K562 (cell line): ENCODE measurements at regions not wholly inside any gene's neighbourhood (a gene's known extent, or its start where the extent isn't known, plus 50 kb on each side); places are given as distances from the start of the nearest gene placed in this dataset.

Experiments
- ATAC-seq: fragments of 200-7000 bp; cut with Tn5 transposase; 3 replicates; pipeline ENCODE4 v1.9.1; 2020; ENCODE audit warnings: moderate library complexity
- BruUV-seq: library from RNA; stranded (reverse); fragments of 400-500 nt; replicated peaks from 2 replicates; lab custom pipeline; 2021; lab: Mats Ljungman, UMichigan
- CTCF ChIA-PET: fragments of 300-600 bp; formaldehyde crosslinking; extraction: SDS; loops from one replicate; lab custom pipeline; 2021; ENCODE audit warnings: low intra/inter-chr PET ratio; lab: Yijun Ruan, JAX
- POLR2A ChIA-PET: fragments of 300-600, 350-650 bp; sonication (Branson Sonifier 250); formaldehyde crosslinking; extraction: SDS; loops from one replicate; lab custom pipeline; 2021; ENCODE audit warnings: antibody characterized with exemption, inconsistent platforms; lab: Yijun Ruan, JAX
- DNase-seq, 4 experiments: peaks; one replicate each; pipeline versions ENCODE4 v3.0.0 to v3.0.0-alpha.2; 2011 to 2018; ENCODE audit warnings: low spot score in 3 of 4, mixed read lengths in 3 of 4; ENCODE audit errors: extremely low read depth in 1 of 4
- FAIRE-seq: peaks from 2 replicates; lab custom pipeline; 2011; peaks lifted over from hg19 to GRCh38; lab: Jason Lieb, UNC
- H2AFZ ChIP-seq: 2 replicates; pipeline ENCODE4 v1.6.0; 2011; ENCODE audit warnings: low read depth, low read length, control low read depth, inconsistent platforms
- H3K27ac ChIP-seq: fragments of 200-600 bp; 3 replicates; pipeline ENCODE4 v1.8.0; 2011; ENCODE audit warnings: low read depth, mild to moderate bottlenecking, control low read depth, inconsistent platforms, low read length, moderate library complexity, mixed read lengths; ENCODE audit errors: extremely low read depth
- H3K27me3 ChIP-seq, 2 experiments: fragments of 300-600 bp in 1 of 2; 2 replicates in 1 of 2; 3 replicates in 1 of 2; pipeline versions ENCODE4 v1.6.0 to v1.8.0; 2011; ENCODE audit warnings: inconsistent platforms in 2 of 2, low read length in 2 of 2, mild to moderate bottlenecking in 1 of 2, mixed read lengths in 1 of 2, moderate library complexity in 1 of 2; ENCODE audit not compliant: control insufficient read depth in 2 of 2, insufficient read depth in 2 of 2
- H3K36me3 ChIP-seq: fragments of 300-600 bp; 3 replicates; pipeline ENCODE4 v1.8.0; 2011; ENCODE audit warnings: mild to moderate bottlenecking, low read length, inconsistent platforms; ENCODE audit not compliant: control insufficient read depth, insufficient read depth
- H3K4me1 ChIP-seq, 2 experiments: fragments of 200-600 bp in 1 of 2; replicated peaks in 1 of 2; 2 replicates in 1 of 2; 3 replicates in 1 of 2; pipeline versions ENCODE4 v1.5.1 to v1.8.0; 2011; ENCODE audit warnings: inconsistent platforms in 2 of 2, low read length in 2 of 2, mild to moderate bottlenecking in 1 of 2, mixed read lengths in 1 of 2, moderate library complexity in 1 of 2; ENCODE audit not compliant: control insufficient read depth in 2 of 2, insufficient read depth in 2 of 2
- H3K4me2 ChIP-seq: 2 replicates; pipeline ENCODE4 v1.6.1; 2011; ENCODE audit warnings: low read length, control low read depth, inconsistent platforms, mixed read lengths; ENCODE audit not compliant: insufficient read depth
- H3K4me3 ChIP-seq: fragments of 200-600 bp; sonication (generic), shearing (Covaris generic); 2 replicates; pipeline ENCODE4 v1.5.1; 2016; ENCODE audit warnings: control low read depth, inconsistent platforms
- H3K79me2 ChIP-seq: fragments of 200-600 bp; 3 replicates; pipeline ENCODE4 v1.8.0; 2011; ENCODE audit warnings: low read length, inconsistent platforms; ENCODE audit not compliant: control insufficient read depth, insufficient read depth
- H3K9ac ChIP-seq, 2 experiments: 2 replicates each; pipeline versions ENCODE4 v1.6.0 to v1.6.1; 2011; ENCODE audit warnings: low read depth in 2 of 2, low read length in 2 of 2, control low read depth in 1 of 2, inconsistent platforms in 1 of 2, mild to moderate bottlenecking in 1 of 2, mixed read lengths in 1 of 2; ENCODE audit not compliant: insufficient read depth in 1 of 2
- H3K9me1 ChIP-seq: one replicate; pipeline ENCODE4 v1.6.0; 2011; ENCODE audit warnings: inconsistent platforms, mild to moderate bottlenecking, low read length, moderate library complexity; ENCODE audit not compliant: control insufficient read depth, insufficient read depth
- H3K9me3 ChIP-seq: replicated peaks from 2 replicates; pipeline ENCODE4 v1.5.1; 2011; ENCODE audit warnings: low read depth, low read length, inconsistent platforms; ENCODE audit not compliant: control insufficient read depth, insufficient read depth
- H4K20me1 ChIP-seq: replicated peaks from 2 replicates; pipeline ENCODE4 v1.6.1; 2011; ENCODE audit warnings: low read length, inconsistent platforms, mixed read lengths; ENCODE audit not compliant: control insufficient read depth, insufficient read depth
- ATF4 ChIP-seq: fragments of 450-650 bp; formaldehyde crosslinking; IDR thresholded peaks from 2 replicates; pipeline ENCODE4 v1.4.0; 2022; ENCODE audit warnings: mild to moderate bottlenecking, moderate library complexity
- CBFA2T2 ChIP-seq: fragments of 450-650 bp; conservative IDR thresholded peaks from 2 replicates; pipeline ENCODE4 v1.6.1; 2017; ENCODE audit warnings: mild to moderate bottlenecking
- MAFF ChIP-seq: IDR thresholded peaks from 2 replicates; pipeline ENCODE4 v1.6.1; 2012; ENCODE audit warnings: low read length, improper control_type of control experiment
- NBN ChIP-seq: fragments of 450-650 bp; IDR thresholded peaks from 2 replicates; pipeline ENCODE4 v1.6.1; 2016; ENCODE audit warnings: low read depth, mild to moderate bottlenecking
- SIRT6 ChIP-seq: IDR thresholded peaks from one replicate; pipeline ENCODE4 v1.6.1; 2012; ENCODE audit warnings: low read depth, mild to moderate bottlenecking, control low read depth, inconsistent platforms, low read length, moderate library complexity
- SUPT5H ChIP-seq: fragments of 450-650 bp; IDR thresholded peaks from 2 replicates; pipeline ENCODE4 v1.6.1; 2016
- TSC22D4 ChIP-seq: fragments of 450-650 bp; IDR thresholded peaks from 2 replicates; pipeline ENCODE4 v1.6.1; 2016; ENCODE audit warnings: missing genetic modification characterization, missing biosample characterization, control low read depth
- ZBED1 ChIP-seq: IDR thresholded peaks from 2 replicates; pipeline ENCODE4 v1.6.1; 2014
- ZNF449 ChIP-seq: fragments of 250-450 bp; sonication (Bioruptor Pico); IDR thresholded peaks from 2 replicates; pipeline ENCODE4 v1.8.0; 2022; ENCODE audit warnings: moderate library complexity, mild to moderate bottlenecking, inconsistent platforms
- ZNF561 ChIP-seq: fragments of 450-650 bp; formaldehyde crosslinking; conservative IDR thresholded peaks from 2 replicates; pipeline ENCODE4 v1.4.0; 2020; ENCODE audit warnings: mild to moderate bottlenecking, moderate library complexity
- WGBS: fragments of 100-300 bp; shearing (Covaris generic); methylation state at CpG from one replicate; pipeline ENCODE4 v1.1.6; 2016; ENCODE audit warnings: low coverage, mixed read lengths; ENCODE audit not compliant: insufficient coverage; ENCODE audit errors: missing lambda C conversion rate; 5-methylcytosine and 5-hydroxymethylcytosine counted together
- in situ Hi-C: fragments of 300-500 bp; cut with MboI; formaldehyde crosslinking; loops from 4 replicates; pipeline ENCODE4 v1.15.0; 2018; ENCODE audit warnings: inconsistent platforms, mixed read lengths
- intact Hi-C: fragments of 100-400 bp; cut with micrococcal nuclease; formaldehyde crosslinking; loops from 2 replicates; pipeline ENCODE4 v1.14.2; 2022
- TF ChIP-seq, protein P1 (sequence below): fragments of 250-450 bp; sonication (Bioruptor Pico); IDR thresholded peaks from 2 replicates; pipeline ENCODE4 v1.8.0; 2022; ENCODE audit warnings: inconsistent platforms

DNA sequence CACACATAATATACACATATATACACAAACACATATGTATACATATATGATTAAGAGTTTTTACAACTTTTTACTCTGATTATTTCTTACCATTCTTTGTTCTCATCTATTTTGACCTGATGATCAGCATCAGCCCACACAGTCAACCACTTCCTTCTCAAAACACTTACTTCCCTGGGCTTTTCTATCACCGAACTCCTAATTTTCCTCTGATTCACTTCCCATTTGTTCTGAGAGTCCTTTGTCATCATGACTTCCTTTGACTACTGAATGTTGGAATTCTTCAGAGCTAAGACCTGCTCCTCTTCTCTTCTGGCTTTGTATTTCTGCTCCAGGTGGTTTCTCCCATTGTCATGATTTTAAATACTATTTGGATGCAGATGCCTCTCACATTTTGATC, 209.5 kb upstream of the AFF2 start:
- Histone ChIP-seq H3K27ac (no peak overlapping the region), H2AFZ (no peak overlapping the region), H3K36me3 (no peaks in the 10 kb centered on the region), H3K9me1 (no peaks in the 10 kb centered on the region), H3K4me2 (no peak overlapping the region), H3K9ac (no peak overlapping the region), H3K4me1 (no peaks in the 10 kb centered on the region), H3K4me3 (no peak overlapping the region), H4K20me1 (no peaks in the 10 kb centered on the region), H3K27me3 (no peaks in the 10 kb centered on the region), H3K9me3 (no peaks in the 10 kb centered on the region), H3K79me2 (no peaks in the 10 kb centered on the region)
- TF ChIP-seq, protein P1, sequence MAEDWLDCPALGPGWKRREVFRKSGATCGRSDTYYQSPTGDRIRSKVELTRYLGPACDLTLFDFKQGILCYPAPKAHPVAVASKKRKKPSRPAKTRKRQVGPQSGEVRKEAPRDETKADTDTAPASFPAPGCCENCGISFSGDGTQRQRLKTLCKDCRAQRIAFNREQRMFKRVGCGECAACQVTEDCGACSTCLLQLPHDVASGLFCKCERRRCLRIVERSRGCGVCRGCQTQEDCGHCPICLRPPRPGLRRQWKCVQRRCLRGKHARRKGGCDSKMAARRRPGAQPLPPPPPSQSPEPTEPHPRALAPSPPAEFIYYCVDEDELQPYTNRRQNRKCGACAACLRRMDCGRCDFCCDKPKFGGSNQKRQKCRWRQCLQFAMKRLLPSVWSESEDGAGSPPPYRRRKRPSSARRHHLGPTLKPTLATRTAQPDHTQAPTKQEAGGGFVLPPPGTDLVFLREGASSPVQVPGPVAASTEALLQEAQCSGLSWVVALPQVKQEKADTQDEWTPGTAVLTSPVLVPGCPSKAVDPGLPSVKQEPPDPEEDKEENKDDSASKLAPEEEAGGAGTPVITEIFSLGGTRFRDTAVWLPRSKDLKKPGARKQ (CRISPR knock-in tag) = no peak
- TF ChIP-seq ZBED1 = no peak
- no peak for TF ChIP-seq SIRT6
- no peak for TF ChIP-seq NBN
- no peak for TF ChIP-seq SUPT5H
- no peak for TF ChIP-seq ZNF561 (CRISPR knock-in tag)
- no peak for TF ChIP-seq TSC22D4 (tag)
- no peak for TF ChIP-seq ZNF449 (CRISPR knock-in tag)
- no peak for TF ChIP-seq MAFF
- no peak for TF ChIP-seq CBFA2T2
- no peak for TF ChIP-seq ATF4 (CRISPR knock-in tag)
- intact Hi-C loops (no loop called here), in situ Hi-C loops (no loop called here)
- POLR2A ChIA-PET = no interaction called here
- CTCF ChIA-PET = no interaction called here
- no peak for DNase-seq
- BruUV-seq = no TSS peak
- no peak for ATAC-seq
- no peak for FAIRE-seq
- WGBS = 0% methylated on average over 1 of the region's 1 CpG
